Endothelial cell (in vitro differentiated cells): ENCODE measurements at regions not wholly inside any gene's neighbourhood (a gene's known extent, or its start where the extent isn't known, plus 50 kb on each side); places are given as distances from the start of the nearest gene placed in this dataset.

Experiments used
- DNase-seq: peaks from one replicate; pipeline ENCODE4 v3.0.0; 2021; ENCODE audit warnings: low spot score
- H3K27ac Mint-ChIP-seq: one replicate; pipeline ENCODE4 v1.8.0; 2021; ENCODE audit warnings: mixed read lengths, inconsistent platforms; ENCODE audit not compliant: unreplicated experiment
- H3K27me3 Mint-ChIP-seq: one replicate; pipeline ENCODE4 v1.8.0; 2021; ENCODE audit warnings: mild to moderate bottlenecking, moderate library complexity, mixed read lengths, inconsistent platforms; ENCODE audit not compliant: unreplicated experiment
- H3K36me3 Mint-ChIP-seq: one replicate; pipeline ENCODE4 v1.8.0; 2021; ENCODE audit warnings: mild to moderate bottlenecking, low read depth, mixed read lengths, inconsistent platforms; ENCODE audit not compliant: unreplicated experiment
- H3K4me1 Mint-ChIP-seq: one replicate; pipeline ENCODE4 v1.8.0; 2021; ENCODE audit warnings: mild to moderate bottlenecking, mixed read lengths, inconsistent platforms; ENCODE audit not compliant: unreplicated experiment
- H3K4me3 Mint-ChIP-seq: one replicate; pipeline ENCODE4 v1.8.0; 2021; ENCODE audit warnings: mild to moderate bottlenecking, mixed read lengths, inconsistent platforms; ENCODE audit not compliant: unreplicated experiment
- H3K9me3 Mint-ChIP-seq: one replicate; pipeline ENCODE4 v1.8.0; 2021; ENCODE audit warnings: mixed read lengths, inconsistent platforms; ENCODE audit not compliant: unreplicated experiment
- CTCF ChIP-seq: fragments of 200-600 bp; sonication (generic); IDR thresholded peaks from one replicate; pipeline ENCODE4 v1.5.0; 2021; ENCODE audit warnings: antibody characterized with exemption; ENCODE audit not compliant: unreplicated experiment

- Mint-ChIP-seq H3K27me3 (no peaks in the 10 kb centered on the region), H3K36me3 (peaks cover 11% of the 10 kb centered on the region), H3K4me3 (no peak overlapping the region), H3K27ac (no peak overlapping the region), H3K4me1 (no peaks in the 10 kb centered on the region), H3K9me3 (peaks cover 22% of the 10 kb centered on the region)
- no peak for TF ChIP-seq CTCF
- DNase-seq = no peak
Measured at GRCh38 chr21:24023402-24023801, 1583.9 kb downstream of the MRPL39 start.

- H3K9me3 Mint-ChIP-seq = peaks cover 10% of the 10 kb centered on the region
- peaks cover 4% of the 10 kb centered on the region for H3K36me3 Mint-ChIP-seq
- no peaks in the 10 kb centered on the region for H3K4me1 Mint-ChIP-seq
- TF ChIP-seq CTCF = peak; percentile 68
- no peak overlapping the region for H3K27ac Mint-ChIP-seq
- no peaks in the 10 kb centered on the region for H3K27me3 Mint-ChIP-seq
- no peak for DNase-seq
- no peak overlapping the region for H3K4me3 Mint-ChIP-seq
Measured at GRCh38 chr21:24014381-24014780, 1592.9 kb downstream of the MRPL39 start.

GRCh38 chr21:24011087-24011486, 1596.2 kb downstream of the MRPL39 start:
- no peak overlapping the region for H3K4me3 Mint-ChIP-seq
- H3K27ac Mint-ChIP-seq = no peak overlapping the region
- H3K36me3 Mint-ChIP-seq = peaks cover 4% of the 10 kb centered on the region
- TF ChIP-seq CTCF = no peak
- H3K27me3 Mint-ChIP-seq = no peaks in the 10 kb centered on the region
- peaks cover 6% of the 10 kb centered on the region for H3K9me3 Mint-ChIP-seq
- no peaks in the 10 kb centered on the region for H3K4me1 Mint-ChIP-seq
- DNase-seq = no peak

GRCh38 chr21:24007592-24007991, 1599.7 kb downstream of the MRPL39 start:
- peaks cover 6% of the 10 kb centered on the region for H3K9me3 Mint-ChIP-seq
- DNase-seq = no peak
- peaks cover 4% of the 10 kb centered on the region for H3K36me3 Mint-ChIP-seq
- H3K4me3 Mint-ChIP-seq = no peak overlapping the region
- H3K27ac Mint-ChIP-seq = no peak overlapping the region
- no peak for TF ChIP-seq CTCF
- no peaks in the 10 kb centered on the region for H3K27me3 Mint-ChIP-seq
- no peaks in the 10 kb centered on the region for H3K4me1 Mint-ChIP-seq

- H3K36me3 Mint-ChIP-seq = peaks cover 4% of the 10 kb centered on the region
- TF ChIP-seq CTCF = no peak
- peaks cover 8% of the 10 kb centered on the region for H3K9me3 Mint-ChIP-seq
- no peak for DNase-seq
- H3K27ac Mint-ChIP-seq = no peak overlapping the region
- H3K4me1 Mint-ChIP-seq = no peaks in the 10 kb centered on the region
- H3K4me3 Mint-ChIP-seq = no peak overlapping the region
- peaks cover 8% of the 10 kb centered on the region for H3K27me3 Mint-ChIP-seq
Measured at GRCh38 chr21:23986987-23987386, 1620.3 kb downstream of the MRPL39 start.
